ENCODE measurements at regions not wholly inside any gene's neighbourhood (a gene's known extent, or its start where the extent isn't known, plus 50 kb on each side); places are given as distances from the start of the nearest gene placed in this dataset.

DNA sequence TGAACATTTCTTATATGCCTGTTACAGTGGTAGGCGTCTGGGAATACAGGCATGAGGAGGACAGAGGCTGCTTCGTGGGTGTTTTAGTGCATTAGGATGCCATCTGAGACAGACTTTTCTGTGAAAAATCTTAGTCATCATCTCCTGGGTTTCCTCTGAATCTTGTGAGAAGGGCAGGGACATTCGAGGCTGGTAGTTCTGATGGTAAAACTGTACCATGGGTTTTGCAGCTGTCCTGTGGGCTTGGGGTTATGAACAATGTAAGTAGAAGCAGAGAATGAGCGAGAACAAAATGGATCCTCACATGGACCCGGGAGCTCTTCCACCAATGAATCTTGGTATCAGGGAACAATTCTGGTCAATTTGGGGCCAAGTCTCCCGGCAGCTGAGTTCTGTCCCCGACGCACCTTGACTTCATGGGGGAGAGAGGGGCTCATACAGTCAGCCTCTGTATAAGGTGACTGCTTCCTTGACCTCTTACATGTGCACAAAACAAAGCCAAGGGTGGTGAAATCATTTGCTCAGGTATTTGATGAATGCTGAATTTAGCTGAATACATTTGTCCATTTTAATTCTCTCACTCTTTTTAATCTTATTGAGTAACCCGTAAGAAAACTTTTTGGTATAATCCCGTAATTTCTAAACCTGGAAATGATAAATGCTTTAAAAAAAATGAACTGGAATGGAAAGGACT is 63.6 kb upstream of the ERRFI1 start:
- 73 to 76% methylated on average over 10 of the region's 10 CpGs for WGBS, 2 donors
- TF ChIP-seq, protein P1, sequence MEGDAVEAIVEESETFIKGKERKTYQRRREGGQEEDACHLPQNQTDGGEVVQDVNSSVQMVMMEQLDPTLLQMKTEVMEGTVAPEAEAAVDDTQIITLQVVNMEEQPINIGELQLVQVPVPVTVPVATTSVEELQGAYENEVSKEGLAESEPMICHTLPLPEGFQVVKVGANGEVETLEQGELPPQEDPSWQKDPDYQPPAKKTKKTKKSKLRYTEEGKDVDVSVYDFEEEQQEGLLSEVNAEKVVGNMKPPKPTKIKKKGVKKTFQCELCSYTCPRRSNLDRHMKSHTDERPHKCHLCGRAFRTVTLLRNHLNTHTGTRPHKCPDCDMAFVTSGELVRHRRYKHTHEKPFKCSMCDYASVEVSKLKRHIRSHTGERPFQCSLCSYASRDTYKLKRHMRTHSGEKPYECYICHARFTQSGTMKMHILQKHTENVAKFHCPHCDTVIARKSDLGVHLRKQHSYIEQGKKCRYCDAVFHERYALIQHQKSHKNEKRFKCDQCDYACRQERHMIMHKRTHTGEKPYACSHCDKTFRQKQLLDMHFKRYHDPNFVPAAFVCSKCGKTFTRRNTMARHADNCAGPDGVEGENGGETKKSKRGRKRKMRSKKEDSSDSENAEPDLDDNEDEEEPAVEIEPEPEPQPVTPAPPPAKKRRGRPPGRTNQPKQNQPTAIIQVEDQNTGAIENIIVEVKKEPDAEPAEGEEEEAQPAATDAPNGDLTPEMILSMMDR (IDR thresholded peaks at IDR 0.05), result no peak
- TF ChIP-seq POLR2A (IDR thresholded peaks at IDR 0.05), result no peak
- no peak for TF ChIP-seq EP300 (IDR thresholded peaks at IDR 0.05)
- DNase-seq (ENCODE audit: low spot score in 2 of 2), result no peak
- Histone ChIP-seq H3K9me3 (no peaks in the 10 kb centered on the region), H3K27ac (peak overlapping the region in 1 of 4 donors; percentile 15), H3K4me1 (peaks cover 0 to 11% (median 2%) of the 10 kb centered on the region in 4 donors), H3K4me3 (no peak overlapping the region), H3K36me3 (no peaks in the 10 kb centered on the region), H3K27me3 (no peaks in the 10 kb centered on the region)

DNA sequence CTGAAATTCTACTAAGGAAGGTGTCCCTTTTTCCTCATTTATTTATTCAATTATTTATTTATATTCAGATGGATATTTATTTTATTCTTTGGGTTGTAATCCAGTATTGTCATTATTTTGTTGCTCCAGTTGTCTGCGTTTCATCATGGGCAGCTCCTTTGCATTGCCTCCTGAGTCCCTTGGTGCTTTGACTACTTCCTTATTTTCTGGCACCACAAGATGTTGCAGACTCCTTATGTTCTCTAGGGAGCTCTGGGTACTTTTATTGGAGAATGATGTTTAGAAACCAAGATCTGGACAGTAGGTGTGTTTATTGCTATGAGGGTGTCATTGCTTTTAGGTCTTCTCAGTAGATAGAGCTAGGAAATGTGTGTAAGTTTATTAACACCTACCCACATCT is 59.9 kb upstream of the ERRFI1 start:
- H3K4me1 ChIP-seq, result peaks cover 0 to 24% (median 2%) of the 10 kb centered on the region in 4 donors
- no peak overlapping the region for H3K4me3 ChIP-seq
- no peaks in the 10 kb centered on the region for H3K9me3 ChIP-seq
- no peak for DNase-seq (ENCODE audit: low spot score in 2 of 2)
- no peak overlapping the region for H3K27ac ChIP-seq
- no peaks in the 10 kb centered on the region for H3K27me3 ChIP-seq
- no peaks in the 10 kb centered on the region for H3K36me3 ChIP-seq
- TF ChIP-seq POLR2A (IDR thresholded peaks at IDR 0.05) (no peak), EP300 (IDR thresholded peaks at IDR 0.05) (no peak)
- TF ChIP-seq, protein P1 (IDR thresholded peaks at IDR 0.05), result no peak
- 72 to 88% methylated on average over 1 of the region's 1 CpG for WGBS, 2 donors

DNA sequence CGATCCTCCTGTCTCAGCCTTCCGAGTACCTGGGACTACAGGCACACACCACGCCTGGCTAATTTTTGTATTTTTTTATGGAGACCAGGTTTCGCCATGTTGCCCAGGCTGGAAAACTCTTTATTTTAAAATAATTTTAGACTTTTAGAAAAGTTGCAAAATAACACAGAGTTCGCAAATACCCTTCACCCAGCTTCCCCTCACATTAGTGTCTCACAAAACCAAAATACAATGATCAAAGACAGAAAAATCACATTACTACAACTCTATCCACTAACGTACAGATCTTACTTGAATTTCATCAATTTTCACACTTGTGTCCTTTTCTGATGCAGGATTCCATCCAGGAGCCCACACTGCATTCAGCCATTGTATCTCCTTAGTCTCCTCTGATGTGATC is 58.8 kb upstream of the ERRFI1 start:
- no peak for DNase-seq (ENCODE audit: low spot score in 2 of 2)
- Histone ChIP-seq H3K27ac (no peak overlapping the region), H3K9me3 (no peaks in the 10 kb centered on the region), H3K4me1 (peaks cover 0 to 16% (median 0%) of the 10 kb centered on the region in 4 donors), H3K36me3 (no peaks in the 10 kb centered on the region), H3K27me3 (no peaks in the 10 kb centered on the region), H3K4me3 (no peak overlapping the region)
- no peak for TF ChIP-seq EP300 (IDR thresholded peaks at IDR 0.05)
- no peak for TF ChIP-seq POLR2A (IDR thresholded peaks at IDR 0.05)
- TF ChIP-seq, protein P1 (IDR thresholded peaks at IDR 0.05), result no peak
- 93 to 96% methylated on average over 6 of the region's 6 CpGs for WGBS, 2 donors

DNA sequence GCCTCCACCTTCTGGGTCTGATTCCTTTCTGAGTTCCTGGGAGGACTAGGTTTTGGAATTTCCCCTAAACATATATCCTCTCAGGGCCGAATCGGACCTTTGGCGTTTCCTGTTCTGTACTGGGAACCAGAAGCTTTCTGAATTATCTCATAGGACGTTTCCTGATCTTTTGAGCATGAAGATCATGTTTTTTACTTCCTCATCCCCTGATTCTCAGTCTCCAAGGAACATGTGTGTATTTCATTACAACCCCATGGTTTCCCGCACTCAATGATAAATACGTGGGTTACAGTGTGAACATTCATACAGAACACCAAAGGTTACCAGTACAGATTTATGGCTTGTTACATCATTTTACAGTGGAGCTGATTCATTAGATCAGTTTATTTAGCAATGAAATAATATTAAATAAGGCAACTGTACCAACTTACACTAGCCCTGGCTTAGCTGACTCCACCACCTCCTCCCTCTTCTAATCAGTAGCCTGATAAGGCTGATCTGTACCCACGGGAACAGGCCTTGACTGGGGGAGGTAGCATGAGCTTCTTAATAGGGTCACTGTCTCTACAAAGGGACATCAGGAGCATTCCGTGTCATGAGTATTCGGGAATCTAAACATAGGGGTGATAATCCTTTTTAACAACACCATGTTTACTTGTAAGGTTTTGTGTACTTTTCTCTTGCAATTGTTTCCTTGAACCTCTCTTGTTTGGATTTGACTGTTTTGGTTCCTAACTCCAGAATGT is 57.8 kb upstream of the ERRFI1 start:
- no peaks in the 10 kb centered on the region for H3K36me3 ChIP-seq
- H3K4me3 ChIP-seq, result no peak overlapping the region
- TF ChIP-seq POLR2A (IDR thresholded peaks at IDR 0.05) (no peak), EP300 (IDR thresholded peaks at IDR 0.05) (no peak)
- TF ChIP-seq, protein P1 (IDR thresholded peaks at IDR 0.05), result no peak
- H3K27ac ChIP-seq, result peak overlapping the region in 3 of 4 donors; percentile 12 to 29 (median 17)
- H3K27me3 ChIP-seq, result no peaks in the 10 kb centered on the region
- no peaks in the 10 kb centered on the region for H3K9me3 ChIP-seq
- WGBS, 2 donors, result 55 to 62% methylated on average over 9 of the region's 9 CpGs
- peaks cover 0 to 13% (median 0%) of the 10 kb centered on the region in 4 donors for H3K4me1 ChIP-seq
- DNase-seq (ENCODE audit: low spot score in 2 of 2), result no peak

DNA sequence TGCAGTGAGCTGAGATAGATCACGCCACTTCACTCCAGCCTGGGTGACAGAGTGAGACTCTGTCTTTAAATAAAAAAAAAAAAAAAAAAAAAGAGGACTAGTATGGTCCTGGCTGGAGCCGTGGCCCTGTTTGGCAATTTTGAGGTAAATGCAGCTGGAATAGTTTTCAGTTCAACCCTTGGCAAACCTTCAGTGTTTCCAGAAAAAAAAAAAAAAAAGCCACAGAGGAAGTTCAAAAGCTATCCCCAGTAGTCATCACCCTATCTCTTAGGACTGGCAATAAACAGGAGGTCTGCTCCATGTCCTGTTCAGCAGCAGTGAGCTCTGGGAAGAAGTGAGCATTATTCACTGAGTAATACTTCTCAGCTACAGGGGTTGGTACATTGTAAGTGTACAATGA is 56.8 kb upstream of the ERRFI1 start:
- Histone ChIP-seq H3K36me3 (no peaks in the 10 kb centered on the region), H3K9me3 (no peaks in the 10 kb centered on the region), H3K4me1 (peaks cover 0 to 22% (median 0%) of the 10 kb centered on the region in 4 donors), H3K27ac (no peak overlapping the region), H3K27me3 (no peaks in the 10 kb centered on the region), H3K4me3 (no peak overlapping the region)
- TF ChIP-seq, protein P1 (IDR thresholded peaks at IDR 0.05), result no peak
- TF ChIP-seq EP300 (IDR thresholded peaks at IDR 0.05) (no peak), POLR2A (IDR thresholded peaks at IDR 0.05) (no peak)
- 67 to 68% methylated on average over 2 of the region's 2 CpGs for WGBS, 2 donors
- no peak for DNase-seq (ENCODE audit: low spot score in 2 of 2)

Measured in tibial nerve (tissue), 4 donors.